ENCODE measurements at regions not wholly inside any gene's neighbourhood (a gene's known extent, or its start where the extent isn't known, plus 50 kb on each side); places are given as distances from the start of the nearest gene placed in this dataset.

- no peak overlapping the region for H3K27ac ChIP-seq
- intact Hi-C loops (cut with DNase I): no loop called here
- no peak for DNase-seq (ENCODE audit: low spot score in 2 of 2)
- no peaks in the 10 kb centered on the region for H3K27me3 ChIP-seq
- H3K36me3 ChIP-seq: no peaks in the 10 kb centered on the region
- peaks cover 0 to 4% of the 10 kb centered on the region in 2 donors for H3K9me3 ChIP-seq
- H3K4me3 ChIP-seq: no peak overlapping the region
- TF ChIP-seq, protein P1, sequence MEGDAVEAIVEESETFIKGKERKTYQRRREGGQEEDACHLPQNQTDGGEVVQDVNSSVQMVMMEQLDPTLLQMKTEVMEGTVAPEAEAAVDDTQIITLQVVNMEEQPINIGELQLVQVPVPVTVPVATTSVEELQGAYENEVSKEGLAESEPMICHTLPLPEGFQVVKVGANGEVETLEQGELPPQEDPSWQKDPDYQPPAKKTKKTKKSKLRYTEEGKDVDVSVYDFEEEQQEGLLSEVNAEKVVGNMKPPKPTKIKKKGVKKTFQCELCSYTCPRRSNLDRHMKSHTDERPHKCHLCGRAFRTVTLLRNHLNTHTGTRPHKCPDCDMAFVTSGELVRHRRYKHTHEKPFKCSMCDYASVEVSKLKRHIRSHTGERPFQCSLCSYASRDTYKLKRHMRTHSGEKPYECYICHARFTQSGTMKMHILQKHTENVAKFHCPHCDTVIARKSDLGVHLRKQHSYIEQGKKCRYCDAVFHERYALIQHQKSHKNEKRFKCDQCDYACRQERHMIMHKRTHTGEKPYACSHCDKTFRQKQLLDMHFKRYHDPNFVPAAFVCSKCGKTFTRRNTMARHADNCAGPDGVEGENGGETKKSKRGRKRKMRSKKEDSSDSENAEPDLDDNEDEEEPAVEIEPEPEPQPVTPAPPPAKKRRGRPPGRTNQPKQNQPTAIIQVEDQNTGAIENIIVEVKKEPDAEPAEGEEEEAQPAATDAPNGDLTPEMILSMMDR (IDR thresholded peaks at IDR 0.05): no peak
- no peaks in the 10 kb centered on the region for H3K4me1 ChIP-seq
These were observed 181.3 kb upstream of the IRX1 start for GRCh38 chr5:3414371-3414770.

- DNase-seq (ENCODE audit: low spot score in 2 of 2): no peak
- no peaks in the 10 kb centered on the region for H3K36me3 ChIP-seq
- no peaks in the 10 kb centered on the region for H3K27me3 ChIP-seq
- no peaks in the 10 kb centered on the region for H3K4me1 ChIP-seq
- intact Hi-C loops (cut with DNase I): no loop called here
- TF ChIP-seq, protein P1 (IDR thresholded peaks at IDR 0.05): no peak
- H3K4me3 ChIP-seq: no peak overlapping the region
- no peak overlapping the region for H3K27ac ChIP-seq
- peaks cover 0 to 4% of the 10 kb centered on the region in 2 donors for H3K9me3 ChIP-seq
These were observed 183.5 kb upstream of the IRX1 start for GRCh38 chr5:3412146-3412545.

DNA sequence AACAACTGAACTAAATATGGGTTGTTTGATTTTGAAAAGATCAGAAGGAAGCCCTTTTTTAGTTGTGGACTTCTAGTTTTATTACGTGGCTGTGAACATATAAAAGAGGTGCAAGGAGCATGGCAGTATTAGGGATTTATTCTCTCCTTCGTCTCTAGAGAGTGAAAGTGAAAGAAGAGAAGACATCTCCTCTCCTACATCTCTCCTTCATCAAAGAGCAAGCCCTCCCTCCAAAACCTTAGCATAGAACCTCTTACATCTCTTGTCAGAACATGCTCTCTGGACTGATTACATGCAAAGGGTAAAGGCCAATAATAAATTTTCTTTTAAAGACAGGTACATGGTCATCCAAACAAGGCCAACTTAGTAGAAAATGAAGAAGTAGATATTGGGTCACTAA, 184.3 kb upstream of the IRX1 start:
- intact Hi-C loops (cut with DNase I): no loop called here
- H3K27ac ChIP-seq: no peak overlapping the region
- TF ChIP-seq, protein P1 (IDR thresholded peaks at IDR 0.05): no peak
- DNase-seq (ENCODE audit: low spot score in 2 of 2): no peak
- no peaks in the 10 kb centered on the region for H3K36me3 ChIP-seq
- H3K4me3 ChIP-seq: no peak overlapping the region
- H3K4me1 ChIP-seq: no peaks in the 10 kb centered on the region
- H3K27me3 ChIP-seq: no peaks in the 10 kb centered on the region
- H3K9me3 ChIP-seq: peaks cover 0 to 4% of the 10 kb centered on the region in 2 donors

- DNase-seq (ENCODE audit: low spot score in 2 of 2): no peak
- H3K27ac ChIP-seq: no peak overlapping the region
- H3K27me3 ChIP-seq: no peaks in the 10 kb centered on the region
- H3K4me1 ChIP-seq: no peaks in the 10 kb centered on the region
- H3K4me3 ChIP-seq: no peak overlapping the region
- TF ChIP-seq, protein P1 (IDR thresholded peaks at IDR 0.05): no peak
- H3K9me3 ChIP-seq: peaks cover 0 to 20% of the 10 kb centered on the region in 2 donors
- intact Hi-C loops (cut with DNase I): no loop called here
- no peaks in the 10 kb centered on the region for H3K36me3 ChIP-seq
These were observed 194.0 kb upstream of the IRX1 start for GRCh38 chr5:3401635-3402034.

GRCh38 chr5:3400659-3401058, 195.0 kb upstream of the IRX1 start:
- Histone ChIP-seq H3K36me3 (no peaks in the 10 kb centered on the region), H3K4me1 (no peaks in the 10 kb centered on the region), H3K4me3 (no peak overlapping the region), H3K27ac (no peak overlapping the region), H3K9me3 (peaks cover 0 to 20% of the 10 kb centered on the region in 2 donors), H3K27me3 (no peaks in the 10 kb centered on the region)
- no peak for DNase-seq (ENCODE audit: low spot score in 2 of 2)
- intact Hi-C loops (cut with DNase I): no loop called here
- TF ChIP-seq, protein P1 (IDR thresholded peaks at IDR 0.05): no peak

Measured in ascending aorta (tissue), 2 donors.